Activated B cell treated with CpG ODN at 0.5 μM for 24 hours (primary cell): ENCODE measurements at regions not wholly inside any gene's neighbourhood (a gene's known extent, or its start where the extent isn't known, plus 50 kb on each side); places are given as distances from the start of the nearest gene placed in this dataset.
"Not testable (repeated sequence)": the region's sequence is repeated elsewhere in the genome, so short reads cannot be mapped to it uniquely, and the experiment has no call there.

ENCODE experiments used
- ATAC-seq: fragments of 200-7000 bp; cut with Tn5 transposase; one replicate; pipeline ENCODE4 v1.10.0; 2021; ENCODE audit warnings: low read depth, mild to moderate bottlenecking, moderate library complexity
- CTCF ChIA-PET: fragments of 350-600 bp; sonication (Branson Sonifier 250); formaldehyde crosslinking; loops from one replicate; lab custom pipeline; 2021; ENCODE audit warnings: antibody characterized with exemption; lab: Charles Lee
- POLR2A ChIA-PET: fragments of 350-600 bp; sonication (Branson Sonifier 250); formaldehyde crosslinking; loops from one replicate; lab custom pipeline; 2021; ENCODE audit warnings: antibody characterized with exemption; lab: Charles Lee
- DNase-seq: peaks from one replicate; pipeline ENCODE4 v3.0.0; 2022
- H3K27ac Mint-ChIP-seq: one replicate; pipeline ENCODE4 v1.8.0; 2020; ENCODE audit warnings: mixed read lengths
- H3K27me3 Mint-ChIP-seq: one replicate; pipeline ENCODE4 v1.8.0; 2021; ENCODE audit warnings: mixed read lengths
- H3K36me3 Mint-ChIP-seq: one replicate; pipeline ENCODE4 v1.8.0; 2021; ENCODE audit warnings: low read depth, mixed read lengths
- H3K4me1 Mint-ChIP-seq: one replicate; pipeline ENCODE4 v1.8.0; 2021; ENCODE audit warnings: mixed read lengths
- H3K4me3 Mint-ChIP-seq: one replicate; pipeline ENCODE4 v1.8.0; 2020; ENCODE audit warnings: mild to moderate bottlenecking, mixed read lengths
- H3K9me3 Mint-ChIP-seq: one replicate; pipeline ENCODE4 v1.8.0; 2020; ENCODE audit warnings: mixed read lengths
- intact Hi-C: fragments of 100-400 bp; cut with micrococcal nuclease; formaldehyde crosslinking; loops from one replicate; pipeline ENCODE4 v1.15.1; 2024
- TF ChIP-seq, protein P1 (sequence below): fragments of 200-600 bp; IDR thresholded peaks from one replicate; pipeline ENCODE4 v1.8.0; 2022; ENCODE audit warnings: antibody characterized with exemption, mild to moderate bottlenecking

- Mint-ChIP-seq H3K36me3 (no peaks in the 10 kb centered on the region), H3K4me3 (no peak overlapping the region), H3K4me1 (no peaks in the 10 kb centered on the region), H3K9me3 (no peaks in the 10 kb centered on the region), H3K27ac (no peak overlapping the region), H3K27me3 (no peaks in the 10 kb centered on the region)
- ChIA-PET POLR2A (no interaction called here), CTCF (no interaction called here)
- TF ChIP-seq, protein P1, sequence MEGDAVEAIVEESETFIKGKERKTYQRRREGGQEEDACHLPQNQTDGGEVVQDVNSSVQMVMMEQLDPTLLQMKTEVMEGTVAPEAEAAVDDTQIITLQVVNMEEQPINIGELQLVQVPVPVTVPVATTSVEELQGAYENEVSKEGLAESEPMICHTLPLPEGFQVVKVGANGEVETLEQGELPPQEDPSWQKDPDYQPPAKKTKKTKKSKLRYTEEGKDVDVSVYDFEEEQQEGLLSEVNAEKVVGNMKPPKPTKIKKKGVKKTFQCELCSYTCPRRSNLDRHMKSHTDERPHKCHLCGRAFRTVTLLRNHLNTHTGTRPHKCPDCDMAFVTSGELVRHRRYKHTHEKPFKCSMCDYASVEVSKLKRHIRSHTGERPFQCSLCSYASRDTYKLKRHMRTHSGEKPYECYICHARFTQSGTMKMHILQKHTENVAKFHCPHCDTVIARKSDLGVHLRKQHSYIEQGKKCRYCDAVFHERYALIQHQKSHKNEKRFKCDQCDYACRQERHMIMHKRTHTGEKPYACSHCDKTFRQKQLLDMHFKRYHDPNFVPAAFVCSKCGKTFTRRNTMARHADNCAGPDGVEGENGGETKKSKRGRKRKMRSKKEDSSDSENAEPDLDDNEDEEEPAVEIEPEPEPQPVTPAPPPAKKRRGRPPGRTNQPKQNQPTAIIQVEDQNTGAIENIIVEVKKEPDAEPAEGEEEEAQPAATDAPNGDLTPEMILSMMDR = no peak
- DNase-seq = no peak
- intact Hi-C loops = no loop called here
- no peak for ATAC-seq
Observed at GRCh38 chr2:52341732-52342131, 1309.8 kb upstream of the NRXN1 start.

DNA sequence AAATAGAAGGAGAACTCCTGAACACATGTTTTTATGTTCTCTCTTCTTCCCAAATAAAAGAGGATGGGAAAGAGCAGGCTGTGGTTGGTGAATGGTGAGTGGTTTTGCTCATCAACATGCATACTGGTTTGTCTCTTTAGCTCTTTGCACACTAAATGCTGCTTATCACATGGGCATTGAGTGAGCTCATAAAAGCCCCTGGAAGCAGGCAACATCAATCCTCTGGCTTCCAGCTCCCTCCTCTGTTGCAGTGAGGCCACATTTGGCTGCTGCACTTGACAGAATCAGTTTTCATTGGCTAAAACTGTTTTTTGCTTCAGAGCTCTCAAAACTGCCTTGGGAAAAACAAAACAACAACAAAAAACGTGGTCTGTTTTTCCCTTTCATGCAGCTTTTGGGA, 1308.2 kb upstream of the NRXN1 start:
- no peak overlapping the region for H3K27ac Mint-ChIP-seq
- no peaks in the 10 kb centered on the region for H3K4me1 Mint-ChIP-seq
- TF ChIP-seq, protein P1 = no peak
- POLR2A ChIA-PET = no interaction called here
- H3K9me3 Mint-ChIP-seq = no peaks in the 10 kb centered on the region
- no peak for ATAC-seq
- H3K4me3 Mint-ChIP-seq = no peak overlapping the region
- CTCF ChIA-PET = no interaction called here
- intact Hi-C loops = no loop called here
- DNase-seq = no peak
- no peaks in the 10 kb centered on the region for H3K27me3 Mint-ChIP-seq
- no peaks in the 10 kb centered on the region for H3K36me3 Mint-ChIP-seq

DNA sequence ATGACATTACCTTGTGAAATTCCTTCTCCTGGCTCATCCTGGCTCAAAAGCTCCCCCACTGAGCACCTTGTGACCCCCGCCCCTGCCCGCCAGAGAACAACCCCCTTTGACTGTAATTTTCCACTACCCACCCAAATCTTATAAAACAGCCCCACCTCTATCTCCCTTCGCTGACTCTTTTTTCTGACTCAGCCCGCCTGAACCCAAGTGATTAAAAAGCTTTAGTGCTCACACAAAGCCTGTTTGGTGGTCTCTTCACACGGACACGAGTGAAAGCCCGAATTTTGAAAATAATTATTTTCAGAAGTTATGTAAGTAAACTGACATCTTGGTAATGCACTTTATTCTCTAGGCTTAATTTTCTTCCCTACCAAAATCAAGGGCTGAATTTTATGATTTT, 1305.9 kb upstream of the NRXN1 start:
- H3K27me3 Mint-ChIP-seq, intact Hi-C loops, ATAC-seq, H3K9me3 Mint-ChIP-seq, H3K36me3 Mint-ChIP-seq, CTCF ChIA-PET, H3K4me1 Mint-ChIP-seq, DNase-seq, POLR2A ChIA-PET, H3K27ac Mint-ChIP-seq, H3K4me3 Mint-ChIP-seq: not testable (repeated sequence)

GRCh38 chr2:52336951-52337350, 1305.0 kb upstream of the NRXN1 start:
- Mint-ChIP-seq H3K36me3 (no peaks in the 10 kb centered on the region), H3K9me3 (no peaks in the 10 kb centered on the region), H3K27ac (no peak overlapping the region), H3K27me3 (no peaks in the 10 kb centered on the region), H3K4me1 (no peaks in the 10 kb centered on the region), H3K4me3 (no peak overlapping the region)
- ATAC-seq = no peak
- CTCF ChIA-PET = no interaction called here
- intact Hi-C loops = no loop called here
- TF ChIP-seq, protein P1 = no peak
- DNase-seq = no peak
- POLR2A ChIA-PET = no interaction called here

- Mint-ChIP-seq H3K27ac (no peak overlapping the region), H3K4me3 (no peak overlapping the region), H3K9me3 (no peaks in the 10 kb centered on the region), H3K4me1 (no peaks in the 10 kb centered on the region), H3K36me3 (no peaks in the 10 kb centered on the region), H3K27me3 (no peaks in the 10 kb centered on the region)
- ChIA-PET POLR2A (no interaction called here), CTCF (no interaction called here)
- no peak for ATAC-seq
- DNase-seq = no peak
- TF ChIP-seq, protein P1 = no peak
- intact Hi-C loops = no loop called here
Observed at GRCh38 chr2:52335727-52336126, 1303.8 kb upstream of the NRXN1 start.

- Mint-ChIP-seq H3K27ac (no peak overlapping the region), H3K36me3 (no peaks in the 10 kb centered on the region), H3K27me3 (no peaks in the 10 kb centered on the region), H3K9me3 (peaks cover 2% of the 10 kb centered on the region), H3K4me1 (no peaks in the 10 kb centered on the region), H3K4me3 (no peak overlapping the region)
- intact Hi-C loops = no loop called here
- ChIA-PET POLR2A (no interaction called here), CTCF (no interaction called here)
- DNase-seq (no peak), ATAC-seq (no peak)
- TF ChIP-seq, protein P1 = no peak
Observed at GRCh38 chr2:52334185-52334584, 1302.3 kb upstream of the NRXN1 start.
